ENCODE measurements at regions not wholly inside any gene's neighbourhood (a gene's known extent, or its start where the extent isn't known, plus 50 kb on each side); places are given as distances from the start of the nearest gene placed in this dataset.

- no peak for DNase-seq
Measured at GRCh38 chr7:131238347-131238931, 89.2 kb upstream of the MKLN1 start.

- DNase-seq = no peak
Measured at GRCh38 chr7:131241386-131241785, 86.3 kb upstream of the MKLN1 start.

GRCh38 chr7:131242123-131242650, 85.5 kb upstream of the MKLN1 start:
- DNase-seq = no peak

GRCh38 chr7:131244259-131244852, 83.3 kb upstream of the MKLN1 start:
- no peak for DNase-seq

GRCh38 chr7:131249003-131249402, 78.7 kb upstream of the MKLN1 start:
- no peak for DNase-seq

GRCh38 chr7:131249483-131249882, 78.2 kb upstream of the MKLN1 start:
- DNase-seq = no peak

GRCh38 chr7:131250331-131250730, 77.3 kb upstream of the MKLN1 start:
- no peak for DNase-seq

GRCh38 chr7:131251371-131251770, 76.3 kb upstream of the MKLN1 start:
- DNase-seq = no peak

GRCh38 chr7:131252976-131253375, 74.7 kb upstream of the MKLN1 start:
- no peak for DNase-seq

GRCh38 chr7:131254211-131254610, 73.5 kb upstream of the MKLN1 start:
- no peak for DNase-seq

- no peak for DNase-seq
Measured at GRCh38 chr7:131255242-131255641, 72.4 kb upstream of the MKLN1 start.

- no peak for DNase-seq
Measured at GRCh38 chr7:131261476-131261994, 66.1 kb upstream of the MKLN1 start.

- no peak for DNase-seq
Measured at GRCh38 chr7:131265227-131265626, 62.4 kb upstream of the MKLN1 start.

- DNase-seq = no peak
Measured at GRCh38 chr7:131267631-131268030, 60.0 kb upstream of the MKLN1 start.

- no peak for DNase-seq
Measured at GRCh38 chr7:131268906-131269305, 58.8 kb upstream of the MKLN1 start.

- DNase-seq = no peak
Measured at GRCh38 chr7:131272086-131272485, 55.6 kb upstream of the MKLN1 start.

- no peak for DNase-seq
Measured at GRCh38 chr7:131274986-131275385, 52.7 kb upstream of the MKLN1 start.

- DNase-seq = no peak
Measured at GRCh38 chr7:131276190-131276589, 51.5 kb upstream of the MKLN1 start.

- DNase-seq = no peak
Measured at GRCh38 chr7:131276748-131277147, 50.9 kb upstream of the MKLN1 start.

Measured in activated naive CD4-positive, alpha-beta T cell (primary cell).